ENCODE measurements at regions not wholly inside any gene's neighbourhood (a gene's known extent, or its start where the extent isn't known, plus 50 kb on each side); places are given as distances from the start of the nearest gene placed in this dataset.
"Not testable (repeated sequence)": the region's sequence is repeated elsewhere in the genome, so short reads cannot be mapped to it uniquely, and the experiment has no call there.

DNA sequence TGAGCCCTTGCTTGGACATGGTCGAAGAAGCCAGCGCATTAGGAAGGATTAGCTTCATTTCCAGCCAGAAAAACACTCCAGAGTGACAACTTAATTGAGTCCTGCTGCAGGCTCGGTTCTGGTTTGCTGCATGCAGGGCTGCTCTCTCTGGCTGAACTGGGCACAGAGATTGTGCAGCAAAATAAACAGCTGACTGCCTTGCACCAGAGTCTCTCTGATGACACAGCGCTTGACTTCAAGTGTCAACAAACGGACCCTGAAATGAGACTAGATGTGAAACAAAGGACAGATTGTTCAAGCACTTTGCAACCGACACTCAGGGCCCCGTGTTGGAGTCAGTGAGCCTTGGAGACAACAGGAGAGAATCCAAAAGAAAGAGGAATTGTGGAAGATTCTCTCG lies 197.3 kb upstream of the LRRC61 start:
- H3K9ac ChIP-seq (ENCODE audit: insufficient read length, low read depth); H3K9me3 ChIP-seq (ENCODE audit: insufficient read depth, low read length); H3K4me3 ChIP-seq (ENCODE audit: insufficient read length, low read depth); H3K27me3 ChIP-seq (ENCODE audit: insufficient read depth, insufficient read length); DNase-seq (ENCODE audit: low read depth, low spot score); H3K4me1 ChIP-seq (ENCODE audit: insufficient read depth, insufficient read length); H3K36me3 ChIP-seq (ENCODE audit: insufficient read depth, insufficient read length, low read length): not testable (repeated sequence)

DNA sequence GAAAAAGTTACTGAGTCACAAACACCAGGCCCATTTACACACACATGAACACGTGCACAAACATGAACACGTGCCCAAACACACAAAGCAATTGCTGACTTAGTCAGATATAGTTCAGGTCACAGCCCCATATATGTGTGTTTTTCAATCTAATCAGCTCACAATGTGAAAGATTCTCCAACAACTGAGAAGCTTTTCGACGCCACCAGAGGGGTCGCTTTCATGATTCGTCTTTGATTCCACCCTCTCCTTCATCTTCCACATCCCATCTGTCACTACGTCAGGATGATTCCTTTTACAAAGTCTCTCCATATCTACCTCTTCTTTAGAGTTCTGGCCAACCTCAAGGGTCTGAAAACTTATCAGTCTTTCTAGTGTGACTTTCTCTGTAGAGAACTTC lies 188.7 kb upstream of the LRRC61 start:
- not testable (repeated sequence) for H3K27me3 ChIP-seq (ENCODE audit: insufficient read depth, insufficient read length); H3K4me3 ChIP-seq (ENCODE audit: insufficient read length, low read depth); DNase-seq (ENCODE audit: low read depth, low spot score); H3K9ac ChIP-seq (ENCODE audit: insufficient read length, low read depth); H3K9me3 ChIP-seq (ENCODE audit: insufficient read depth, low read length); H3K4me1 ChIP-seq (ENCODE audit: insufficient read depth, insufficient read length); H3K36me3 ChIP-seq (ENCODE audit: insufficient read depth, insufficient read length, low read length)

DNA sequence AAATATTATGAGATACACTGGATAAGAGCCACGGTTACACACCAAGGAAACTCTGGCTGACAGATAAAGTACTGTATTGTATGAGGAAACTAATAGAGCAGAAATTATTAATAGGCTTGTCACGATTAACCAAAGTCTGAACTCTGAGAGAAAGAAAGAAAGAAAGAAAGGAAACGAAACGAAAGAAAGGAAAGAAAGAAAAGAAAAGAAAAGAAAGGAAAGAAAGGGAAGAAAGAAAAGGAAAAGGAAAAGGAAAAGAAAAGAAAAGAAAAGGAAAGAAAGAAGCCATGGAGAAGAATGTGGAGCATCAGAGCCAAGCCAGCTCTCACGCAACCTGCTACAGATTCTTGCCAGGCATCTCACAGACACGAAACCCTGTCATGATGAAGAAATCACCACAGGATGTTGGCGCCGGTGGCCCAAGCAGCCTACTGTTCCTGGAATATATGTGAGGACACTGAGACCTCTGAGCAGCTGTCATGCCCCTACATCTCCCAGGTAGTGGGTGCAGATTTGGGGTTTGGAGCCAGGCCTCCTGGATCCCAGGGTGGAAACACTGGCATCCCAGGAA lies 187.4 kb upstream of the LRRC61 start:
- H3K9ac ChIP-seq (ENCODE audit: insufficient read length, low read depth); DNase-seq (ENCODE audit: low read depth, low spot score); H3K27me3 ChIP-seq (ENCODE audit: insufficient read depth, insufficient read length); H3K4me3 ChIP-seq (ENCODE audit: insufficient read length, low read depth); H3K9me3 ChIP-seq (ENCODE audit: insufficient read depth, low read length); H3K36me3 ChIP-seq (ENCODE audit: insufficient read depth, insufficient read length, low read length); H3K4me1 ChIP-seq (ENCODE audit: insufficient read depth, insufficient read length): not testable (repeated sequence)

DNA sequence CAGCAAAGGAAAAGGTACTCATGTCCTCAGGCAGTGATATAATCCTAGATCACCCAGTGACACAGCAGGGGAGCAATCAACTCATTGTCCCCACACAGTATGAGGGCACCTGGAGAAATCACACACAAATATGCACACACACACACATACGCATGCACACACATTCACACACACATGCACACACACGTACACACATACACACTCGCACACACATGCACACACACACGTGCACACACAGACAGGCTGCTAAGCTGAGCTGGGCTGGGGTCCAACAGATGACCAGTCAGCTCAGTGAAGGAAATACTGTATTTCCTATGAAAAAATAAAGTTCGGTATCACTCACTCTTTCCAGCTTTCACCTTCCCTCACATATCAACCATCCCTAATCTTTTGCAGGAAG lies 183.3 kb upstream of the LRRC61 start:
- H3K27me3 ChIP-seq (ENCODE audit: insufficient read depth, insufficient read length); H3K4me1 ChIP-seq (ENCODE audit: insufficient read depth, insufficient read length); H3K9ac ChIP-seq (ENCODE audit: insufficient read length, low read depth); DNase-seq (ENCODE audit: low read depth, low spot score); H3K4me3 ChIP-seq (ENCODE audit: insufficient read length, low read depth); H3K36me3 ChIP-seq (ENCODE audit: insufficient read depth, insufficient read length, low read length); H3K9me3 ChIP-seq (ENCODE audit: insufficient read depth, low read length): not testable (repeated sequence)

DNA sequence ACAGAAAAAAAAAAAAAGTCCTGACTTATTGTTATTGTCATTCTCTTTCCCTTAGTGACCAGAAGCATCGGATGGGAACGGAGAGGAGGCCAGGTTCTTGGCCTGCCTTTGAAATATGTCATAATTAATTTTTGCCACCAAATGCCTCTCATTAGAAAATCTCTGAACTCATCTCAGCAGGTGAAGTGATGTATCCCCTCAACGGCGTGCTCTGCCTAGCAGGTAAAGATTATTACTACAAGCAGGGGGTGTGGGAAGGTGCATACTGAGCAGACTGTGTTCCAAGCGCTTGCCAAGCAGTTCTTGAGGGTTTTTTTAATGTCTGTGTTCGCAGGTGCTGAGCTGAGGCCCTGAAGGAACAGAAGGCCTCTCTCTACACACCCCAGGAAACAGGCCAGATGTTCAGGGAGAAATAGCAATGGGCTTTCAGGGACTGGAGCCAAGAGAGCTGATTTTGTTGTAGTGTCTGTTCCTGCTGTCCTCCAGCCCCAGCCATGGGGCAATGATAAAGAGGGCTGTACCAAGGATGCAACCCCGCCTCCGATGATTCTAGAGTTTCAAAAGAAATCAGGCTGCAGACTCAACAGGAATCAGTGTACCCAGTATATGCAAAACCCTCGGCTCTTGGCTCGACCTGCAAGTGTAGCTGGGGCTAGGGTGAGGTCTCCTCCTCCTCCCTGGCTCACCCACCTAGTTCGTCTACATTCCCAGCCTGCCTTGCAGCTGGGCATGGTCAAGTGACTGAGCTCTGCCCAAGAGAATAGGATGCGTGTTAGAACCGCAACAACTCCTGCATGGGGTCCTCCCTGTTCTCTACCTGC lies 181.4 kb upstream of the LRRC61 start:
- H3K4me3 ChIP-seq (ENCODE audit: insufficient read length, low read depth); H3K27me3 ChIP-seq (ENCODE audit: insufficient read depth, insufficient read length); H3K36me3 ChIP-seq (ENCODE audit: insufficient read depth, insufficient read length, low read length); H3K9ac ChIP-seq (ENCODE audit: insufficient read length, low read depth); DNase-seq (ENCODE audit: low read depth, low spot score); H3K9me3 ChIP-seq (ENCODE audit: insufficient read depth, low read length); H3K4me1 ChIP-seq (ENCODE audit: insufficient read depth, insufficient read length): not testable (repeated sequence)

DNA sequence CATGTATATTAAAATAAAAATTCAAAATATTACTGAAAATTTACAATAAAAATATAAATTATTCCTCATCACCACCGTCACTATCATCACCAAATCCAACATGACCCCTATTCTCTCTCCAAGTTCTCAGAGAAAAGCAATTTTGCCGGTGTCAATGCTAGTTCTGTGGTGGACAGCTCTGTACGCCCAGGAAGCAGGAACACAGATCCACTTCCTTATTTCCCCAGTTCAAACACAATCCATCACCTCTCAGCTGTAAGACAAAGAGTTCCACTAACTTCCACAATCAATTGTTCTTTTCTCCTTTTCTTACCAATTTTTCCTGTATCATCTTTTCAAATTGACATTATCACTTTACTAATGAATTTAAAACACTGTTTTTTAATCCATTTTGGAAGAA lies 177.0 kb upstream of the LRRC61 start:
- not testable (repeated sequence) for H3K9ac ChIP-seq (ENCODE audit: insufficient read length, low read depth); H3K4me1 ChIP-seq (ENCODE audit: insufficient read depth, insufficient read length); H3K27me3 ChIP-seq (ENCODE audit: insufficient read depth, insufficient read length); H3K9me3 ChIP-seq (ENCODE audit: insufficient read depth, low read length); DNase-seq (ENCODE audit: low read depth, low spot score); H3K36me3 ChIP-seq (ENCODE audit: insufficient read depth, insufficient read length, low read length); H3K4me3 ChIP-seq (ENCODE audit: insufficient read length, low read depth)

DNA sequence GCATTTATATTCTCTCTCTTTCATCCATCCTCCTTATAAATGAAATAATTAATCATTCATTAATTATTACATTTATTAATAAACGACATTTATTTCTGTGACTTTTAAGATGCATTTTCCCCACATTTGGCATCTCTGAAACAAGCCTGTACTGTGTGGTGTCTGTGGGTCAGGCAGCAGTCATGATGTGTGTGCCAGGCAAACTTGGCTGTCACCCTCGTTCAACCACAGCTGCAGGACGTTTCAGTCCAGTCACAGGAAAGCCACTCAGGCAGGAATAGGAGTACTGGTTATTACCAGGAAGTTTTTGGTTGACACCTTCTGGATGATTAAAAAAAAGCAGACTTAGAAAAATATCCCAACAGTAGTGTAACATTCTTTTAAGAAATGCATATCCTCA lies 175.6 kb upstream of the LRRC61 start:
- not testable (repeated sequence) for H3K27me3 ChIP-seq (ENCODE audit: insufficient read depth, insufficient read length); H3K4me1 ChIP-seq (ENCODE audit: insufficient read depth, insufficient read length); H3K9me3 ChIP-seq (ENCODE audit: insufficient read depth, low read length); DNase-seq (ENCODE audit: low read depth, low spot score); H3K9ac ChIP-seq (ENCODE audit: insufficient read length, low read depth); H3K36me3 ChIP-seq (ENCODE audit: insufficient read depth, insufficient read length, low read length); H3K4me3 ChIP-seq (ENCODE audit: insufficient read length, low read depth)

DNA sequence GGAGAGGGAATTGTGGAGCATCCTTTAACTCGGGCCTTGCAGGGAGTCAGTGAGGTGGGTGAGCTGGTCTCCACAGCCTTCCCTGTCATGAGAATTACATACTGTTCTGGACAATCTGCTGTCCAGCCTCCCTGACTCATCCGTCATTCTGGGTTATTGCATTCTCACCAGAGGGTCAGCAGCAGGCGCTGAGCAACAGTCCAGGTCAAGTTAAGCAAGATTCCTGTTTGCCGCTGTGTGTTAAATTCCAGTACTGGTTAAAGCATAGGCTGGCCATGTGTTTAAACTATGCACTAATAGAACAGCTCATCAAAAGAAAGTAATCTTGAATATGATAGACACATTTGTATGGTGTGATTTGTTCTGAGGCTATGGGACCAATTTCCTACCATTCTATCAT lies 167.1 kb upstream of the LRRC61 start:
- H3K36me3 ChIP-seq (ENCODE audit: insufficient read depth, insufficient read length, low read length); H3K4me3 ChIP-seq (ENCODE audit: insufficient read length, low read depth); H3K27me3 ChIP-seq (ENCODE audit: insufficient read depth, insufficient read length); H3K9ac ChIP-seq (ENCODE audit: insufficient read length, low read depth); DNase-seq (ENCODE audit: low read depth, low spot score); H3K4me1 ChIP-seq (ENCODE audit: insufficient read depth, insufficient read length); H3K9me3 ChIP-seq (ENCODE audit: insufficient read depth, low read length): not testable (repeated sequence)

DNA sequence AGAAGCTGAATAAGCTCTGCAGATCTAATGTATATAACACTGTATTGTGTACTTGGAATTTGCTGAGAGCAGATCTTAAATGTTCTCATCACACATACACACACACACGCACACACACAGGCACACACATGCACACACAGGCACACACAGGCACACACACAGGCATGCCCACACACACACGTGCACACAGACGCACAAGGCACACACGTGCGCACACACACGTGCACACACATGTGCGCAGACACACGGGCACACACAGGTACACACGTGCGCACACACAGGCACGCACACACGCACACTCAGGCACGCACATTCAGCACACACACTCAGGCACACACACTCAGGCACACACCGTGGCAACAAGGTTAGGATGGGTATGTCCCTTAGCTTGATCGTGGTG lies 164.5 kb upstream of the LRRC61 start:
- not testable (repeated sequence) for H3K27me3 ChIP-seq (ENCODE audit: insufficient read depth, insufficient read length); DNase-seq (ENCODE audit: low read depth, low spot score); H3K4me3 ChIP-seq (ENCODE audit: insufficient read length, low read depth); H3K9ac ChIP-seq (ENCODE audit: insufficient read length, low read depth); H3K9me3 ChIP-seq (ENCODE audit: insufficient read depth, low read length); H3K36me3 ChIP-seq (ENCODE audit: insufficient read depth, insufficient read length, low read length); H3K4me1 ChIP-seq (ENCODE audit: insufficient read depth, insufficient read length)

DNA sequence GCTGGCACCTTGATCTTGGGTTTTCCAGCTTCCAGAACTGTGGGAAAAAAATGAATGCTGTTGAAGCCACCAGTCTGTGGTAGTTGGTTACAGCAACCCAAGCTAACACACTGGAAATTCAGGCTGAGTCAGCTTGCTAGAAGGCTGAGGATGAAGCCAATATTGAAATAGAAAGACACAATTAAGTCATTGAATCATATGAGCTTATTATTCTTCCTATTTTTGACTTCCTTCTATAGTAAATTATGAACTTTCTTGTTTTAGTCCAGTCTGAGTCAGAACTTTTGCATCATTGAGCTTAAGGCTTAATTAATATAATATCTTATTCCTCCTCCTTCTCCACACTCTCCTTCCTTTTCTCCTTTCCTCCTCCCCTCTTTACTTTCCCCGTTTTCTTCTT lies 153.6 kb upstream of the LRRC61 start:
- not testable (repeated sequence) for H3K4me1 ChIP-seq (ENCODE audit: insufficient read depth, insufficient read length); H3K9me3 ChIP-seq (ENCODE audit: insufficient read depth, low read length); H3K27me3 ChIP-seq (ENCODE audit: insufficient read depth, insufficient read length); H3K36me3 ChIP-seq (ENCODE audit: insufficient read depth, insufficient read length, low read length); DNase-seq (ENCODE audit: low read depth, low spot score); H3K4me3 ChIP-seq (ENCODE audit: insufficient read length, low read depth); H3K9ac ChIP-seq (ENCODE audit: insufficient read length, low read depth)

DNA sequence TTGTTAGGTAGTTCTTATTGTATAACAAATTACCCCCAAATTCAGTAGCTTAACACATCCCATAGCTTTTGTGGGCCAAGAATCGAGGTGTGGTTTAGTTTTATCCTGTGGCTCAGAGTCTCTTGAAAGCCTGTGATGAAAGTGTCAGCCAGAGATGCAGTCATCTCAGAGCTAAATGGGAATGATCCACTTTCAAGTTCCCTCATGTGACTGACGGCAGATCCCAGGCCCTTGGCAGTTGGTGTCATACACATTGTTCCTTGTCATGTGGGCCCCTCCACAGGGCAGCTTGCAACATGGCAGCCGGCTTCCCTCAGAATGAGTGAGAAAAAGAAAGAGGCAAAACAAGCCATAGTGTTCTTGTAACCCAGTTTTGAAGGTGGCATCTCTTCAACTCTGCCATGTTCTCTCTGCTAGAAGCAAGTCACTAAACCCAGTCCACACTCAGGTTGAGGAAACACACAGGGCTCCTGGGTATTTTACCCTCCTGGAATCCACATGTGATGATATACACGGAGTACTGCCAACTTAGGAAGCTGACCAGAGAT lies 153.1 kb upstream of the LRRC61 start:
- H3K9me3 ChIP-seq (ENCODE audit: insufficient read depth, low read length); H3K36me3 ChIP-seq (ENCODE audit: insufficient read depth, insufficient read length, low read length); H3K4me1 ChIP-seq (ENCODE audit: insufficient read depth, insufficient read length); H3K4me3 ChIP-seq (ENCODE audit: insufficient read length, low read depth); H3K9ac ChIP-seq (ENCODE audit: insufficient read length, low read depth); DNase-seq (ENCODE audit: low read depth, low spot score); H3K27me3 ChIP-seq (ENCODE audit: insufficient read depth, insufficient read length): not testable (repeated sequence)

DNA sequence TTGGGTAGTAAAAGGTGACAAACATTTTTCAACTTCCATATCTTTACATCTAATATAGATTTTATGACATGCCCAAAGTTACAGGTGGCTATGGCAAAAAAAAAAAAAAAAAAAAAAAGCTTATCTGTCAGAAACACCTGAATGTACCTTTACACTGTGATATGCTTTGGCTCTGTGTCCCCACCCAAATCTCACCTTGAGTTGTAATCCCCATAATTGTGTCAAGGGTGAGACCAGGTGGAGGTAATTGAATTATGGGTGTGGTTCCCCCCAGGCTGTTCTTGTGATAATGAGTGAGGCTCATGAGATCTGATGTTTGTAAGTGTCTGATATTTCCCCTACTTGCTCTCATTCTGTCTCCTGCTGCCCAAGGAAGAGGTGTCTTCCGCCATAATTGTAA lies 139.6 kb upstream of the LRRC61 start:
- not testable (repeated sequence) for DNase-seq (ENCODE audit: low read depth, low spot score)

More for the DNA sequence above, 139.6 kb upstream of the LRRC61 start:
- H3K9me3 ChIP-seq (ENCODE audit: insufficient read depth, low read length); H3K36me3 ChIP-seq (ENCODE audit: insufficient read depth, insufficient read length, low read length); H3K4me3 ChIP-seq (ENCODE audit: insufficient read length, low read depth); H3K4me1 ChIP-seq (ENCODE audit: insufficient read depth, insufficient read length); H3K27me3 ChIP-seq (ENCODE audit: insufficient read depth, insufficient read length); H3K9ac ChIP-seq (ENCODE audit: insufficient read length, low read depth): not testable (repeated sequence)
